ENCODE measurements at regions not wholly inside any gene's neighbourhood (a gene's known extent, or its start where the extent isn't known, plus 50 kb on each side); places are given as distances from the start of the nearest gene placed in this dataset.

- no peaks in the 10 kb centered on the region for H3K79me2 ChIP-seq (replicated peaks; ENCODE audit: insufficient read depth, low read length)
- no peak overlapping the region for H3K4me3 ChIP-seq (ENCODE audit: low read length)
- H4K20me1 ChIP-seq (ENCODE audit: insufficient read depth), result no peaks in the 10 kb centered on the region
- TF ChIP-seq EP300 (conservative IDR thresholded peaks at IDR 0.05; ENCODE audit: poor library complexity, severe bottlenecking) (no peak), SMC3 (conservative IDR thresholded peaks at IDR 0.05; ENCODE audit: poor library complexity) (no peak), TAF1 (IDR thresholded peaks at IDR 0.05; ENCODE audit: low read depth) (no peak), CTCF (IDR thresholded peaks at IDR 0.05; ENCODE audit: poor library complexity, severe bottlenecking) (no peak), REST (IDR thresholded peaks at IDR 0.05; ENCODE audit: borderline replicate concordance) (no peak), MXI1 (conservative IDR thresholded peaks at IDR 0.05; ENCODE audit: poor library complexity, severe bottlenecking) (no peak), EZH2 (IDR thresholded peaks at IDR 0.05; ENCODE audit: borderline replicate concordance, insufficient read depth, low read length, poor library complexity, severe bottlenecking) (no peak), POLR2AphosphoS5 (IDR thresholded peaks at IDR 0.05) (no peak)
- no peaks in the 10 kb centered on the region for H3F3A ChIP-seq (ENCODE audit: insufficient read depth, low read length, poor library complexity, severe bottlenecking)
- H3K27ac ChIP-seq (ENCODE audit: low read length), result no peak overlapping the region
- no peak overlapping the region for H2AFZ ChIP-seq (ENCODE audit: low read depth, low read length)
- no peaks in the 10 kb centered on the region for H3K36me3 ChIP-seq (ENCODE audit: insufficient read depth, low read length)
- no peaks in the 10 kb centered on the region for H3K9me3 ChIP-seq (ENCODE audit: low read length)
- H3K27me3 ChIP-seq (ENCODE audit: insufficient read depth, low read depth, low read length), result no peaks in the 10 kb centered on the region
- H3K9me2 ChIP-seq (ENCODE audit: insufficient read depth, low read length), result no peaks in the 10 kb centered on the region
- no peak overlapping the region for H3K9ac ChIP-seq (ENCODE audit: low read length)
- H3K4me2 ChIP-seq (ENCODE audit: low read length), result no peak overlapping the region
Measured at GRCh38 chr18:78813156-78813555, 166.5 kb upstream of the SALL3 start.

GRCh38 chr18:78813936-78814710 lies 165.5 kb upstream of the SALL3 start:
- H3K9me2 ChIP-seq (ENCODE audit: insufficient read depth, low read length), result no peaks in the 10 kb centered on the region
- no peaks in the 10 kb centered on the region for H3F3A ChIP-seq (ENCODE audit: insufficient read depth, low read length, poor library complexity, severe bottlenecking)
- H3K9ac ChIP-seq (ENCODE audit: low read length), result no peak overlapping the region
- no peak overlapping the region for H3K27ac ChIP-seq (ENCODE audit: low read length)
- no peaks in the 10 kb centered on the region for H3K79me2 ChIP-seq (replicated peaks; ENCODE audit: insufficient read depth, low read length)
- no peak overlapping the region for H2AFZ ChIP-seq (ENCODE audit: low read depth, low read length)
- H3K36me3 ChIP-seq (ENCODE audit: insufficient read depth, low read length), result no peaks in the 10 kb centered on the region
- H4K20me1 ChIP-seq (ENCODE audit: insufficient read depth), result no peaks in the 10 kb centered on the region
- no peak overlapping the region for H3K4me2 ChIP-seq (ENCODE audit: low read length)
- no peaks in the 10 kb centered on the region for H3K9me3 ChIP-seq (ENCODE audit: low read length)
- H3K4me3 ChIP-seq (ENCODE audit: low read length), result no peak overlapping the region
- TF ChIP-seq SMC3 (conservative IDR thresholded peaks at IDR 0.05; ENCODE audit: poor library complexity) (no peak), RAD21 (conservative IDR thresholded peaks at IDR 0.05) (no peak), REST (IDR thresholded peaks at IDR 0.05; ENCODE audit: borderline replicate concordance) (no peak), MXI1 (conservative IDR thresholded peaks at IDR 0.05; ENCODE audit: poor library complexity, severe bottlenecking) (no peak), CTCF (IDR thresholded peaks at IDR 0.05; ENCODE audit: poor library complexity, severe bottlenecking) (no peak), TAF1 (IDR thresholded peaks at IDR 0.05; ENCODE audit: low read depth) (no peak), EZH2 (IDR thresholded peaks at IDR 0.05; ENCODE audit: borderline replicate concordance, insufficient read depth, low read length, poor library complexity, severe bottlenecking) (no peak), POLR2AphosphoS5 (IDR thresholded peaks at IDR 0.05) (no peak), EP300 (conservative IDR thresholded peaks at IDR 0.05; ENCODE audit: poor library complexity, severe bottlenecking) (no peak)
- no peaks in the 10 kb centered on the region for H3K27me3 ChIP-seq (ENCODE audit: insufficient read depth, low read depth, low read length)
